DOHH2 (cell line): ENCODE measurements at regions not wholly inside any gene's neighbourhood (a gene's known extent, or its start where the extent isn't known, plus 50 kb on each side); places are given as distances from the start of the nearest gene placed in this dataset.

Experiments used
- CTCF ChIP-seq: fragments of 200-600 bp; sonication (generic); IDR thresholded peaks from one replicate; pipeline ENCODE4 v1.5.1; 2014; ENCODE audit warnings: antibody characterized with exemption, mild to moderate bottlenecking, low read depth, low read length; ENCODE audit not compliant: poor library complexity, severe bottlenecking
- EZH2phosphoT487 ChIP-seq: fragments of 200-600 bp; sonication (generic); IDR thresholded peaks from 2 replicates; pipeline ENCODE4 v1.6.1; 2017; ENCODE audit warnings: borderline replicate concordance, mild to moderate bottlenecking, antibody characterized with exemption, low read length, moderate library complexity, mixed read lengths

- no peak for TF ChIP-seq CTCF
- TF ChIP-seq EZH2phosphoT487: no peak
These were observed 77.4 kb upstream of the SEM1 start for GRCh38 chr7:96786998-96787395.
